Loucy (cell line): ENCODE measurements at regions not wholly inside any gene's neighbourhood (a gene's known extent, or its start where the extent isn't known, plus 50 kb on each side); places are given as distances from the start of the nearest gene placed in this dataset.

Experiments
- CTCF ChIP-seq: fragments of 200-600 bp; sonication (generic); conservative IDR thresholded peaks from 2 replicates; pipeline ENCODE4 v1.5.1; 2014; ENCODE audit warnings: mild to moderate bottlenecking, antibody characterized with exemption, low read length
- EZH2phosphoT487 ChIP-seq: fragments of 200-600 bp; IDR thresholded peaks from 2 replicates; pipeline ENCODE4 v1.6.1; 2018; ENCODE audit warnings: antibody characterized with exemption, mild to moderate bottlenecking, moderate library complexity, borderline replicate concordance

DNA sequence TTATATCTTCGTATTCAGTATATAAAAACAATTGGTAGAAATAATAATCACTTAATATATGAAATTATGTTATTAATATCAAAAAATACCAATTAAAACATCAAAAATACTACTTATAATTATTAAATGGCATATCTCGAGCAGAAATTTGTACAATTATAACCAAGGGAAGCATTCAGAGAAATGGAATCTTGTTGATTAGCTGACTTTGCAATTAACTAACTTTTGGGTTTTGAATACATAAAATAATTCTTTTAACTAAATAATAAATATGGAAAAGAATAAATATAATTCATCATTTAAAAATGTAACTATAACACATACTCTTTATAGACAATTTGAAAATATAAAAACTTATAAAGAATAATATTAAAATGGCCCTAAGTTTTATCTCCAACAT lies 160.2 kb upstream of the LRRN1 start:
- TF ChIP-seq EZH2phosphoT487 (no peak), CTCF (no peak)
